Skeletal muscle cell (primary cell): ENCODE measurements at regions not wholly inside any gene's neighbourhood (a gene's known extent, or its start where the extent isn't known, plus 50 kb on each side); places are given as distances from the start of the nearest gene placed in this dataset.
"Not testable (repeated sequence)": the region's sequence is repeated elsewhere in the genome, so short reads cannot be mapped to it uniquely, and the experiment has no call there.

Experiments
- DNase-seq: peaks from one replicate; pipeline ENCODE4 v3.0.0-alpha.2; 2010; ENCODE audit warnings: low read depth
- H3K4me3 ChIP-seq: 2 replicates; pipeline ENCODE4 v1.5.1; 2011; ENCODE audit warnings: low read depth, mild to moderate bottlenecking, control low read depth, low read length, moderate library complexity

DNA sequence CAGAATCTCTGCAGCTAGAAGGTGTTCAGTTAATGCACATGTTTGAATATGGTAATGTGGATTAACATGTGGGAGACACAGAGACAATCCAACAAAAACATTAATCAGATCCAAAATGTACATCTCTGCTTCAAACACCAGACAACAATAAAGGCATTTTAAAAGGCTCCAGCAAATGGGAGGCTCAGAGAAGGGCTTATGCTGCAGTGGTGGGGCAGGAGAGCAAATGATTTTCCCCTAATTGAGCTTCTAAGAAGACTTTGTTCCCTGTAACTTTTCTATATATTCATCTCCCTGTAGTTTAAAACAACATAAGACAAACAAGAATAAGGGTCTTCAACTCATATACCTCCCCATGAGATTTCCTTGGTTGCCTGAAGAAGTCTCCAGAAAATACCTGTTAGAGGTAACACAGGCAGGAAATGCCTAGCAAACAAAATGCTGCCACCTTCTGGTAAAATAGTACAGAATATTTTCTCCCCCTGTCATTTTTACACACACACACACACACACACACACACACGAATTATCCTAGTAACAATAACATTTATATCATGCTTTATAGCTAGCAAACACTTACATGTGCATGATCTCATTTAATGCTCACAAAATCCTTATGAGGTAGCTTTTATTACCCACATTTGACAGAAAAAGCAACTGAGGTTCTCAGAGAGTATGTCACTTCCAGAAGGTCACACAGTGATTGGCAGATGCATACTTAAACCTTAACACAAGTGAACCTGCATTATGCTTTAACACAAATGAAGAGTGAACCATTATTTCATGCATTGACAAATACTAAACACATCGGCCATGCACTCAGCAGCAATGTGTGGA lies 123.4 kb upstream of the MB21D2 start:
- DNase-seq, result peak; percentile 17
- no peak overlapping the region for H3K4me3 ChIP-seq

DNA sequence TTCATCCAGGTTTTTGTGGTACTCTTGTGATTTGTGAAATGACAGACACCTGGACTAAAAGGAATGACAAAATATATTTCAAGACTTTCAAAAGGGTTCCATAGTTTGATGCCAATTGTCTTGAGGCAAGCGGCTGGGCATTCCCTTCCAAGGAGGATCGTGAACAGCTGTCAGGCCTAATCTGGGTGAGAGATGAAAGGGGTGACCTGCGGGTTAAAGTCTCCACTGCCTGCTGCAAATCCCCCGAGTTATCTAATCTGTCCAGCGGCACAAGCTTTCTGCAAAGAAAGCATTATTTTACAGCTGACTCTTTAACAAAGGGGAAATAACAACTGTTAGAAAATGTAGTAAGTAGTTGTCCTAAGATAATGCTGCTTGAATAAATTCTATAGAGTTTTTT lies 128.7 kb upstream of the MB21D2 start:
- DNase-seq, result no peak
- no peak overlapping the region for H3K4me3 ChIP-seq

DNA sequence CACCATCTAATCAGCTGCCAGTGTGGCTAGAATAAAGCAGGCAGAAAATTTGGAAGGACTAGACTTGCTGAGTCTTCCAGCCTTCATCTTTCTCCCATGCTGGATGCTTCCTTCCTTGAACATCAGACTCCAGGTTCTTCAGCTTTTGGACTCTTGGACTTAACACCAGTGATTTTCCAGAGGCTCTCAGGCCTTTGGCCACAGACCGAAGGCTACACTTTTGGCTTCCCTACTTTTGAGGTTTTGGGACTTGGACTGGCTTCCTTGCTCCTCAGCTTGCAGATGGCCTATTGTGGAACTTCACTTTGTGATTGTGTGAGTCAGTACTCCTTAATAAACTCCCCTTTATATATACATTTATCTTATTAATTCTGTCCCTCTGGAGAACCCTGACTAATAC lies 129.8 kb upstream of the MB21D2 start:
- not testable (repeated sequence) for H3K4me3 ChIP-seq, DNase-seq

DNA sequence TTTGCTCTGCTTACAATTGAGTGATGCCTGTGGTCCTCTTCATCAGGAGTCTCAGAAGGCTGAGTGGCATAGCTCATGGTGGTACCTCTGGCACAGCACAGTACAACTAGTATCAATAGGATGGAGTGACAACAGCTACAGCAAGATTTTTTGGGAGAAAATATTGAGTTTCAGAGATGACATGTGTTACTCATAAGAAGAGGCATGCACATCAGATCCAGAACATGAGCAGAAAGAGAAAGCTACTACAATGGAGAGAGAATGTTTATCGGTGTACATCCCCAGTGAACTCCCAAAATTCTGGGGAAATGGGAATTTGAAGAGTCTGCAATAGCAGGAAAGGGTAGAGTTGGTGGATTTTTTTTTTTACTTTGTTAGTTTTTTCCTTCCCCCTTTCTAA lies 130.5 kb upstream of the MB21D2 start:
- DNase-seq, result no peak
- H3K4me3 ChIP-seq, result no peak overlapping the region

DNA sequence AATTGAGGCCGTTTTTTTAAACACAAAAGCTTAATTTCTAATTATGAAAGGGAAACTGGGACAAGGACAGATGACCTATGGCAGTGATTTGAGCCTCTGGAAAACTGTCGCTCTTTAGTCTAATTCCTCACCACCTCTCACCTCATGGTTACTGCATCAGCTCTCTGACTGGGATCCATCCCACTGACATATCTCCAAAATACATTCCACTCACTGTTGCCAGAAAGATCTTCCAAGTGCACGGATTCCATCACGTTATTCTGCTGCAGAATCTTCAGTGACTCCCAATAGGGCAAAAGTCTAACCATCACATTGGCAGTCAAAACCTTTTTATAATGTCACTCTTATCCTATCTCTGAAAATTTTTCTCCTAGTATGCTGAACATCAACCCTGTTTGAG lies 132.3 kb upstream of the MB21D2 start:
- H3K4me3 ChIP-seq, result no peak overlapping the region
- no peak for DNase-seq

DNA sequence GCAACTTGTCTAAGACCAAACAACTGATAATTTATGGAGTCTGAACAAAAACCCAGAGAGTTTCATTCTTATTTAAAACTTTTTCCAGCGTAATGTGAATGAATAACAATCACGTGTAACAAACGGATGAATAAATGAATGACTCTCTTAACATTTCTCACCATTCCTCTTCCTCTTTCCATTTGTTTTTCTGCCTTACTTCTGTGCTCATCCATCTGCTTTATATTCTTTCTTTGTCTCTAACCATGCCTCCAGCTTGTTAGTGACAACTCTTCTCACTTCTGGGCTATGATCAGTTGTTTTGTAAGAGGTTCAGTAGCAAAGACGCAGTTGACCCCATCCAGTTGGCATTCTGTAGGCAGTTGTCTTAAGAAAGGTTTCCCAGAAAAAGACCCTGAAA lies 133.7 kb upstream of the MB21D2 start:
- DNase-seq, result no peak
- H3K4me3 ChIP-seq, result no peak overlapping the region

DNA sequence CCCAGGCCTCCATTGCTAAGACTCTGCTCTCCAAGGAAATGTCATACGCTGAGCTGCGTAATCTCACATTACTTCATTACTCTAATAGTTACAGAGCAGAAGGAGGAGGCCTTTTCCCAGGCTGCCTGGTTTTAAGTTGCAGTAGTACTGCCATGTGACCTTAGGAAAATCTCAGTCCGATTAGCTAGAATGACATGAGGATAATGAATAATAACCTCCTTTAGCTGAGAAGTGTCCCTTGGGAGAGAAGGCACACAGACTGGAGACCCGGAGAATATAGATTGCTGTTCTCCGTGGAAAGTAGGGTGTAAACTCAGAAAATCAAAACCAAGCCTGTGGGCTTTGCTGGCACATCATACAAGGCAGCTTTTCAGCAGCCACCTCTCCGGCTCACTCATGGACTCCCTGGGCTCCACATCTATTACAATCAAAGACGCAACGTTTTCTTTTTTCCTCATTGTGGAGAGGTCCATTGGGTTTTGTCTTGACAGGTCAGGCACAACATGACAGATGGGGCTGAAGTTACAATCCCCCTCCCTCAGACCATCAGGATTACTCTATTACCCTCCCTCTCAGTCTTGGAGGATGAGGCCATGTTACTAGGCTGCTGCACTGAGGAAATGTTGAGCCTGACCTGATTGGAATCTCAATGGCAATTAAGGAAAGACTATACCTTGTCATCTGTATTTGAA lies 134.8 kb upstream of the MB21D2 start:
- no peak for DNase-seq
- H3K4me3 ChIP-seq, result no peak overlapping the region

DNA sequence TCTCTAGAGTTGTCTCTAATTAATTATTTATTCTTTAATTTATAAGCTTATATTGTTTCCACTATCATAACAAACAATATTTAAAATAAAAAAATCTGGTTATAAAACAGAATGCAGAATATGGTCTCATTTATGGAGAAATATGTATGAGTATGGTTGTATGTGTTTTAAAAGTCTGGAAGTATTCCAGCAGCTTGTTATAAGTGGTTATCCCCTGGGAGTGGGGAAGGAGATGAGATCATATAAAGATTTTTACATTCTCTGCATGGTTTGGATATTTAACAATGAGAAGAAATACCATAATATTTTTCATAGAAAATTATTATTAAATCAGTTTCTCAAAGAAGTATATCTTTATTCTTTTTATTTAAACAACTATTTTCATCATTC lies 135.4 kb upstream of the MB21D2 start:
- no peak overlapping the region for H3K4me3 ChIP-seq

DNA sequence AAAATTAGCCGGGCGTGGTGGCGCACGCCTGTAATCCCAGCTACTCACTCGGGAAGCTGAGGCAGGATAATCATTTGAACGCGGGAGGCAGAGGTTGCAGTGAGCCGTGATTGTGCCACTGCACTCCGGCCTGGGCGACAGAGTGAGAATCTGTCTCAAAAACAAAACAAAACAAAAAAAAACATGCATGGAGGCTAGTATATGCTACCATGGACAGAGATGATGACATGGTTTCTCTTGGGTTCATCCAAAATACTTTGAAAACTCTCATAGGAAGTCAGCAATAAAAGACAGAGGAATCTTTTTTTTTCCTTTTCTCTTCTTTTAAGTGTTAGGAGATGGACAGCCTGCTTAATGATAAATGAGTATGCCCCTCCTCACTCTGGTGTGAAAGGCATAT lies 137.7 kb upstream of the MB21D2 start:
- H3K4me3 ChIP-seq, result no peak overlapping the region
- DNase-seq, result no peak

More for the DNA sequence above, 135.4 kb upstream of the MB21D2 start:
- DNase-seq, result no peak

DNA sequence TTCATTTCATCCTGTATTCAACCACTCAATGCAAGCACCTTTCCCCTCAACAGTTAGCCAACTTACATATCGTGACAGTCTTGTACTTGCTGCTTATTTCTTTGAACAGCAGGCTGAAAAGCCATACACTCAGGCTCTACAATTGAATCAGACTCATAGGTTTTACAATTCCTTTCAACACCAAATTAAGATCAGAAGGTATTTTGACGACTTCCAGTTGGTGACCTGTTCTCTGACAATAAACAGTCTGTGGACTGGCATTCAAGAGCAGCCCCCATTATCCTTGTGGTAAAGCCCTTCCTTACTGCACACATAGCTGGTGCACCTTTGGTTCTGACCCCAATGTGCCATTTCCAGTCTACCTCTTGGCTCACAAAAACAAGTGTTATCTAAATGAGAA lies 140.0 kb upstream of the MB21D2 start:
- H3K4me3 ChIP-seq, result no peak overlapping the region
- no peak for DNase-seq

DNA sequence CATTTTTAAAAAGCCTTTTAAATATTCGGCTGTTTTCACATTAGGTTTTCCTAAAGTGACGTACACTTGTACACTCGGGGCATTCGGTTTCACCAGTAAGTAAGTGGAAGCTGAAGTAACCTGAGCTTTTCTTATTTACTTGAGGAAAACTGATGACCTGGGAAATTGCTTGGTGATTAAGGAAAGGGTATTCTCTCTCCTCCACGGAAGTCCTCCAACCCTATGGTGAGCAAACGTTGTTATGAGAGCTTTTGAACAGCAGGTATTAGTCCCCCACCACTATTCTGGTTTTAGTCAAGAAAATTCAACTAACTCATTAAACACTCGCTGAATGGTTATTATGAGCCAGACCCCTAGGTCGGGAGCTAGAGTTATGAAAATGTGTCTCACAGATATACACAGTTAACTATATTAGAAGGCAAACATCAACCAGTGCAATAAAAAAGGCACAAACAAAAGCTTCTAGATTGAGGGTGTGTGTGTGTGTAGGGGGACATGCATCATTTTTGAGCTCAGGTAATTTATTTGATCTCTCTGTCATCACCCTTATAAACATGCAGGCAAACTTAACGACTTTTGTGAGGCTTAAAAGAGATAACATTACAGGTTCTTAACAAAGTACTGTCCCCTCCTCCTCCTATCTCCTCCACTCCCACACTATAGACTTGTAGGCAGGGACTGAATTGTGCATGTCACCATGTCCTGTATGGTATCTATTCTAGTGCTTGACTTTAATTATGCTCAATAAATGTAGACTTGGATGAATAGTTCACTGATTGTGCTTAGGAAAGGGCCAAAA lies 143.3 kb upstream of the MB21D2 start:
- no peak for DNase-seq
- no peak overlapping the region for H3K4me3 ChIP-seq

DNA sequence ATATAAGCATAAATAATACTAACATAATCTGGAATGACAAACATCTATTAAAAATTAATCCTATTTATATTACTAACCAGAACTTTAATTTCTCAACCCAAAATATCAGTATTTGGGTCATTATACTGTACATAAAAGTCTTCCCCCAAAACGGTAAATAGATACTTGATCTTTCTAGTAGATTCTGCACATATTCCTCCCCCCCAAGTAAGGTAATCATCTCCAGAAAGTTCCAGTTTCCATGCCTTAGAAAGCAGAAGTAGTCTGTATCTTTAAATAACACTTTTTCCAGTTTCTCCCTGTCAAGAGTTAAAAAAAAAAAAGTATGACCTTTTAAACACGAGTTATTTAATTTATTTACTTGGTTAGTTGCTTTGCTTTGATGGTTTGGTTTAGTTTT lies 150.7 kb upstream of the MB21D2 start:
- DNase-seq, result no peak
- no peak overlapping the region for H3K4me3 ChIP-seq

DNA sequence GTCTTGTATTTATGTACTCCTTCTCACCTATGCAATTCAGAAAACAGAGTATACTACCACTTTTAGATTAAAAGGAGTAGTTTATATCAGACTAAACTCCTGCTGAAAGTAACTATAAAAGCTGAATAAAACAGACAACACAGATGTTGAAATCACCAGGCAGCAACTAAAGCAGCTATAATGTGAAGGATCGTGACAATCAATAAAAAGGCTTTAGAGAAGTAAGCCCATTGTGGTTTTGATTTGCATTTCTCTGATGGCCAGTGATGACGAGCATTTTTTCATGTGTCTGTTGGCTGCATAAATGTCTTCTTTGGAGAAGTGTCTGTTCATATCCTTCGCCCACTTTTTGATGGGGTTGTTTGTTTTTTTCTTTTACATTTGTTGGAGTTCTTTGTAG lies 152.1 kb upstream of the MB21D2 start:
- DNase-seq, H3K4me3 ChIP-seq: not testable (repeated sequence)

DNA sequence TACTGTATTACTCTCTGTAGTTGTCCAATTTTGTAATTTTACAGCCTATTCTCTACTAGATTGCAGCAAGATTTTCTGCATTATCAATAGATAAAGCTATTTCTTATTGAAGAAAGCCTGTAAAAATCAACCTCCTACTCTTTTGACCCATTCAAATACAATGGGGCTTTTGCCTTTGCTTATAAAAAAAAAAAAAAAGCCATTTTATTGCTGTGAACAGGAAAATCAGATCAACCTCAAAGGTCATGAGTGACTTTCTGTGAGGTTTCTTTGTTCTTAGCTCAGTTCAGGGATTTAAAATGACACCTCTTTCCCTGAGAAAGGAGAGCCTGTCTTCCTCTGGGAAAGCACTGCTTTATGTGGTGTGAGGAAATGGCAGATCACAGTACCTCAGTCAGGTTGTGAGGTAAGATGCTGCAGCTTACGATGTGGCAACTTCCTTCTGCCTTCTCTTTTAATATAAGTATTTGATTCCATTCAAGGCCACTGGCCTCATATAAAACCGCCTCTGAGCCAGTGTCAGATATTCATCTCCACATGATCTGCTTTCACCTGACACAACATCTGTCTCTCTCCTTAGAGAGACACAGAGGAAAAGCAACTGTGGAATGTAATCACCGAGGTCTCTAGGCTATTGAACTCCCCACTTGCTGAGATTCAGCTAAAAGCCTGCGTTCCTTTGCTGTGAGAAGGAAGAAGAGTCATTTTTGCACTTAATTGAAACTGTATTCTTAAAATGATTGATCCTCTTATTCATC lies 161.5 kb upstream of the MB21D2 start:
- no peak for DNase-seq

DNA sequence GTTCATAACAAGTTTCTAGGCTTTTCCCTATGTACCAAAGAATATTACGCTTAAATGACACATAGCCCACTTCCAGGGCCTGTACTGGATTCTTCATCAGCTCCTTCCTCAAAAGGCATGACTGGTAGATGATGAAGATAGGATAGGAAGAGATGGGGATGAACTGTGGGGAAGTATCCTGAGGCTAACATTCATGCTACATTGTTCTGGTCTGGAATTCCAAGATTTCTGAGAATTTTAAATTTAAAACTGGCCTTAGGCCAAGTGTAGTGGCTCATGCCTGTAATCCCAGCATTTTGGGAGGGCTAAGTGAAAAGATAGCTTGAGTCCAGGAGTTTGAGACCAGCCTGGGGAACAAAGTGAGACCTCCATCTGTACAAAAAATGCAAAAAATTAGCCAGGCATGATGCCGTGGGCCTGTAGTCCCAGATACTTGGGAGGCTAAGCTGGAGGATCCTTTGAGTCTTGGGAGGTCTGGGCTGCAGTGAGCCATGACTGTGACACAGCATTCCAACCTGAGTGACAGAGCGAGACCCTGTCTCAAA lies 160.1 kb upstream of the PLAAT1 start:
- no peak overlapping the region for H3K4me3 ChIP-seq
- no peak for DNase-seq

More for the DNA sequence above, 161.5 kb upstream of the MB21D2 start:
- no peak overlapping the region for H3K4me3 ChIP-seq

DNA sequence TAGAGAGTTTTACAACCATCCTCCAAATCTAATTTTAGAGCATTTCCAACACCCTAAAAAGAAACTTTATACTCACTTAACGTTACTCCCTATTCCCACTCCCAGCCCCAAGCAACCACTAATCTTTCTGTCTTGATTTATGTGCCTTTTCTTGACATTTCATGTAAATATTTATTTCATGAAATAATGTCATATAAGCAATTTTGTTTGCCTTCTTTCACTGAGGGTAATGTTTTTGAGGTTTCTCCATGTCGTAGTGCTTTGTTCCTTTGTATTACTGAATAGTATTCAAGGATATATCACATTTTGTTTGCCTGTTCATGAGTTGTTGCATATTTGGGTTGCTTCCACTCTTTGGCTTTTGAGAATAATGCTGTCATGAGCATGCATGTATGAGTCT lies 155.4 kb upstream of the PLAAT1 start:
- no peak for DNase-seq
- no peak overlapping the region for H3K4me3 ChIP-seq

DNA sequence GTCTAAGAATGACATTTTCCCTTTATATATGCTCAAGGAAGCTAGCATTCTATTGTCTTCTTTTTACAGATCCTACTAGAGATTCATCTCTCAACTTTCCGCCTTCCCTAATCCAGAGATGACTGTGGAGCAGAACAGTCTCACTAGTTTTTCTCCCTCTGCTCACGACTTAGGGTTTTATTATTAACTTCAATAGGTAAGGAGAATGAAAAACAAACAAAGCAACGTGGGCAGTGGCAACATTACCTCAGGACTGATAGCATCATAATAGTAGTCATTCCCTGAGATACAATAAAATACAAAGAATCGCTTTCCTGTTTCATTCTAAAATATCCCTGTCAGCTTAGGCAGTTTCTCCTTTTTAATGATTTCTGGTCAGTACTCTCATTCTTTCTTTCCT lies 154.3 kb upstream of the PLAAT1 start:
- H3K4me3 ChIP-seq, result no peak overlapping the region
- no peak for DNase-seq

DNA sequence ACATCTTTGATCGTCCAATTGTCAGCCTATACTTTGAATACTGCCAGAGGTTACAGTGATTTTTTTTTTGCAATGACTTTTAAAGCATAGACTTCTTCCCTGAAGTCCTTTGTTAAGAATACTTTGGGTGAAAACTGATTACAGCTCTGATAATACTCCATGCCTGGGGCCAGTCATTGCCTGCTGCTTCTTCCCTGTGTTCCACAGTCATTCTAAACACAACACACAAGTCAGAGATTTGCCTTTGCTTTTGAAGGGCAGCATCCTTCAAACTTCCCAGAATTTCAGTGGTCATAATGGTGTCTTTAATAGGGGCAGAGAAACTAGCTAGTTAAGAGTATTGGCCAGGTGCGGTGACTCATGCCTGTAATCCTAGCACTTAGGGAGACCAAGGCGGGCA lies 153.7 kb upstream of the PLAAT1 start:
- no peak for DNase-seq
- no peak overlapping the region for H3K4me3 ChIP-seq

DNA sequence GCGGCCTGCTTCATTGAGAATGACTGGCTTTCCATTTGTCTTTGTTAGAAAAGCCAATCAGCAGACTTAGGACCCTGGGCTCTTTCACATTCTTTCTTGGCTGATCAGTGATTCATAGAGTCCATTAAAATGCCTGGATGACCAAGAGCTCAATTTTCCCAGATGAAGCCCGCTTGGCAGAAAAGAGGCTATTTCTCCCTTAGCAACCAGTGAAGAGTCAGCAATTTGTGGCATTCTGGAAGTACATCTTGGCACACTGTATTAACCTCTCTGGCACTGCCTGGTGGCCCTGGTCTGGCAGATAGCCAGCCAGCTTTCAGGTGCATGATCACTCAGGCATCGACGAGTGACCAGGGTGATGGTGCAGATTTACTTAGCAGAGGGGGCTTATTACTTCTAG lies 145.7 kb upstream of the PLAAT1 start:
- no peak overlapping the region for H3K4me3 ChIP-seq
- no peak for DNase-seq
